ENCODE measurements at regions not wholly inside any gene's neighbourhood (a gene's known extent, or its start where the extent isn't known, plus 50 kb on each side); places are given as distances from the start of the nearest gene placed in this dataset.

DNA sequence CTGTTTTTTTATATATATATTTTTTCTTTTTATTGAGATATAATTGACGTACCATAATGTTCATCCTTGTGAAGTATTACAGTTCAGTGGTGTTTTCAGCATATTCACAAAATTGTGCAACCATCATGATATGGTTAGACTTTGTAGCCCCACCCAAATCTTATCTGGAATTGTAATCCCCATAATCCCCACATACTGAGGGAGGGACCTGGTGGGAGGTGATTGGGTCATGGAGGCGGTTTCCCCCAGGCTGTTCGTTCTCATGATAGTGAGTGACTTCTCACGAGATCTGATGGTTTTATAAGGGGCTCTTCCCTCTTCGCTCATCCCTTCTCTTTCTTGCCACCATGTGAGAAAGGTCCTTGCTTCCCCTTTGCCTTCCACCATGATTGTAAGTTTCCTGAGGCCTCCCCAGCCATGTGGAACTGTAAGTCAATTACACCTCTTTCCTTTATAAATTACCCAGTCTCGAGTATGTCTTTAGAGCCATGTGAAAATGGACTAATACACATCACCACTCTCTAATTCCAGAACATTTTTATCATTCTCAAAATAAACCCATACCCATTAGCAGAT, 73.9 kb upstream of the SMNDC1 start:
- in situ Hi-C loops (cut with MboI; ENCODE audit: low pct_unique_long_range_greater_than_20kb, low sequenced_read_pairs, unreplicated experiment), result no loop called here
- no peak for DNase-seq (ENCODE audit: low spot score)
- TF ChIP-seq, protein P1, sequence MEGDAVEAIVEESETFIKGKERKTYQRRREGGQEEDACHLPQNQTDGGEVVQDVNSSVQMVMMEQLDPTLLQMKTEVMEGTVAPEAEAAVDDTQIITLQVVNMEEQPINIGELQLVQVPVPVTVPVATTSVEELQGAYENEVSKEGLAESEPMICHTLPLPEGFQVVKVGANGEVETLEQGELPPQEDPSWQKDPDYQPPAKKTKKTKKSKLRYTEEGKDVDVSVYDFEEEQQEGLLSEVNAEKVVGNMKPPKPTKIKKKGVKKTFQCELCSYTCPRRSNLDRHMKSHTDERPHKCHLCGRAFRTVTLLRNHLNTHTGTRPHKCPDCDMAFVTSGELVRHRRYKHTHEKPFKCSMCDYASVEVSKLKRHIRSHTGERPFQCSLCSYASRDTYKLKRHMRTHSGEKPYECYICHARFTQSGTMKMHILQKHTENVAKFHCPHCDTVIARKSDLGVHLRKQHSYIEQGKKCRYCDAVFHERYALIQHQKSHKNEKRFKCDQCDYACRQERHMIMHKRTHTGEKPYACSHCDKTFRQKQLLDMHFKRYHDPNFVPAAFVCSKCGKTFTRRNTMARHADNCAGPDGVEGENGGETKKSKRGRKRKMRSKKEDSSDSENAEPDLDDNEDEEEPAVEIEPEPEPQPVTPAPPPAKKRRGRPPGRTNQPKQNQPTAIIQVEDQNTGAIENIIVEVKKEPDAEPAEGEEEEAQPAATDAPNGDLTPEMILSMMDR (IDR thresholded peaks at IDR 0.05; ENCODE audit: extremely low read depth, insufficient read depth, missing control alignments), result no peak

DNA sequence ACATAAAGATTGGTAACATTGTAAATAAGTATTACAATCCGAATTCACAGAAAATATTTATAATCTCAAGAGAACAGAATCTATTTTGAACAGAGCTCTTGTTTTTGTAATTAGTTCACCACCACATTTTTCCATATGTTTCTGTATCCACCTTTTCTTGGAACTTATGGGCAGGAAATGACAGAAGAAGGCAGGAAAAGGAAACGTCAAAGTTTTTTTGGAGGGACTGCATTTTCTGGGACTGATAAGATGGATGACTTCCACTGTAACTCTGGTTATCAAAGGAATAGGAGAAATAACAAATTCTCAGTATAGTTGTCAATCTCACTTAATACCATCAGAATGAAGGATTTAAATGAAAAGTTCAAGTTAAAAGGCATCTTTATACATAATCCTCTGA, 75.1 kb upstream of the SMNDC1 start:
- TF ChIP-seq, protein P1 (IDR thresholded peaks at IDR 0.05; ENCODE audit: extremely low read depth, insufficient read depth, missing control alignments), result no peak
- in situ Hi-C loops (cut with MboI; ENCODE audit: low pct_unique_long_range_greater_than_20kb, low sequenced_read_pairs, unreplicated experiment), result no loop called here
- no peak for DNase-seq (ENCODE audit: low spot score)

DNA sequence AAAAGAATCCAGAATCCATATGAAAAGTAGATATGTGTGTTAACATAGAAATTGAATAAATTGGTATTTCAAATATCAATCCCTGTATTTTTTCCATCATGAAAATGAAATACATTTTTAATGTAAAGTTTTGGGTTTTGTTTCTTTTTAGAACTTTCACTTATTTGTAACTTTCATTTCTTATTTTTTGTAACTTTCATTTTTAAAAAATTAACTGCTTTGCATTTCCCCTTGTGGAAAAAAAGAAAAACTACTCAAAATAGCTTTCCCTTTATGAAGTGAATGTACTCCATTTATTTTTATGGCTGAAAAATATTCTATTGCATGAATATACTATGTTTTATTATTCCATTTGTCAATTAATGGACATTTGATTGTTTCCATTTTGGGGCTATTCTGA, 75.6 kb upstream of the SMNDC1 start:
- in situ Hi-C loops (cut with MboI; ENCODE audit: low pct_unique_long_range_greater_than_20kb, low sequenced_read_pairs, unreplicated experiment), result no loop called here
- no peak for DNase-seq (ENCODE audit: low spot score)
- TF ChIP-seq, protein P1 (IDR thresholded peaks at IDR 0.05; ENCODE audit: extremely low read depth, insufficient read depth, missing control alignments), result no peak

DNA sequence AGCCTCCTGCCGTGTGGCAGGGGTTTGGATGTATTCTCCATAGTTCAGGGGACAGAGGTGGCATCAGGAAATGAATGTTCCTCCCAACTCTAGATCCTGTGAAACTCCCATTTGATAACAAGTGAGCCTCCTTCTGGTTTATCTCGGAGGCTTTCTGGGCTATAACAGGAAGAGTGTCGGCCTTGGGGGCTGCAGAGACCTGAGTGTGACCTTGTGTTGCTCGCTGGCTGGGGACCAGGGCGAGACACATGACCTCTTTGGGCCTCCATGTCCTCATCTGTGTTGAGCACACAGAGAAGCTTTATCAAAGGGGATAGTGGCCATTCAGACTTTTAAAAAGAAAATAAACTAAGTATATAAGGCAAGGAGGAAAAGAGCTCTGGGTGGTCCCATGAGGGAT, 78.0 kb upstream of the SMNDC1 start:
- in situ Hi-C loops (cut with MboI; ENCODE audit: low pct_unique_long_range_greater_than_20kb, low sequenced_read_pairs, unreplicated experiment), result no loop called here
- TF ChIP-seq, protein P1 (IDR thresholded peaks at IDR 0.05; ENCODE audit: extremely low read depth, insufficient read depth, missing control alignments), result no peak
- DNase-seq (ENCODE audit: low spot score), result no peak

DNA sequence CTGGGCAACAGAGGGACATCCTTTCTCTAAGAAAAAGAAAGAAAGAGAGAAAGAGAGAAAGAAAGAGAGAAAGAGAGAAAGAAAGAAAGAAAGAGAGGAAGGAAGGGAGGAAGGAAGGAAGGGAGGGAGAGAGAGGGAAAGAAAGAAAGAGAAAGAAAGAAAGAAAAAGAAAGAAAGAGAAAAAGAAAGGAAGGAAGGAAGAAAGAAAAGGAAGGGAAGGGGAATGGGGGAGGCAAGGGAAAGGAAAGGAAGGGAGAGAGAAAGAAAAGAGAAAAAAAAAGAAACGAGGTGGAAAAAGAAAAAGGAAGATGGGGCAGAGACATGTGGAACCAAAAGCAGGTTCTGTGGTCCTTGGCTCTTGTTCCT, 82.9 kb upstream of the SMNDC1 start:
- TF ChIP-seq, protein P1 (IDR thresholded peaks at IDR 0.05; ENCODE audit: extremely low read depth, insufficient read depth, missing control alignments), result no peak
- DNase-seq (ENCODE audit: low spot score), result no peak
- in situ Hi-C loops (cut with MboI; ENCODE audit: low pct_unique_long_range_greater_than_20kb, low sequenced_read_pairs, unreplicated experiment), result no loop called here

DNA sequence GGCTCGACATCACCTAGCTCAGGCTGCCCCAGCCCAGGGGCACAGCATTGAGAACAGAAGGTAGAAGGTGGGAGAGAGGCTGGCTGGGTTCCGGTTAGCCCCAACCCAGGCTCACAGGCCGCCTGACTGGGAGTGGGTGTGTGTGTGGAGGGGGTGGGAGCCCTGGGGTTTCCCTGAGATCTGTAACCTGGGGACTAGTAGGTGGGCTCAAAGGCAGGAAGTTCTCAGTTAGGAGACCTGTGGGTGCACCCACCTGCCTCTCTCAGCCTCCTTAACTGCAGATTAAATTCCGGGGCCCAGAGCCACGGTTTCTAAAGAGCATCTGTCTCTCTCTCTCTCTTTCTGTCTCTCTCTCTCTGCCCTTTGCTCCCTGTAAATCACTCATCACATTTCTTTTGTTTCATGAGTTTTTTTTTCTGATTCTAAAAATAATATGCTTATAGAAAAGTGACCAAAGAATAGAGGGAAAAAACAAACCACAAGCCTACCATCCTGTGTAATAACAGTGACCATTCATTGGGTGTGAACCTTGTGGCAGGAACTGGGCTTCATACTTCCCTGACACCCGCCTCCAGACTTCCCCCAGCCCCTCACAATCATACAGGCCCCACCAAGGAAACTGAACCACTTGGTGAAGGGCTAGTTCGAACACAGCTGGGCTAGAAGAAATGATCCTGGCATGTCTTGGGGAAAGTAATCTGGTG, 83.4 kb upstream of the SMNDC1 start:
- in situ Hi-C loops (cut with MboI; ENCODE audit: low pct_unique_long_range_greater_than_20kb, low sequenced_read_pairs, unreplicated experiment), result no loop called here
- TF ChIP-seq, protein P1 (IDR thresholded peaks at IDR 0.05; ENCODE audit: extremely low read depth, insufficient read depth, missing control alignments), result no peak
- DNase-seq (ENCODE audit: low spot score), result peak; percentile 68
